CD4-positive, CD25-positive, alpha-beta regulatory T cell (primary cell): ENCODE measurements at regions not wholly inside any gene's neighbourhood (a gene's known extent, or its start where the extent isn't known, plus 50 kb on each side); places are given as distances from the start of the nearest gene placed in this dataset.

Experiments used
- ATAC-seq, 2 donors: fragments of 150-1000 bp; cut with Tn5 transposase; one replicate each; pipeline ENCODE4 v1.10.0; 2021; ENCODE audit warnings: low read depth in 2 of 2, moderate number of reproducible peaks in 2 of 2, moderate library complexity in 1 of 2
- DNase-seq, 3 donors: peaks; one replicate each; pipeline versions ENCODE4 v3.0.0 to v3.0.0-alpha.2; 2012 to 2022; ENCODE audit warnings: mixed read lengths in 1 of 3
- H3K27ac ChIP-seq: one replicate; pipeline ENCODE4 v1.7.0; 2013; ENCODE audit warnings: mild to moderate bottlenecking, low read length; ENCODE audit not compliant: insufficient read depth, poor library complexity, severe bottlenecking
- H3K27me3 ChIP-seq: one replicate; pipeline ENCODE4 v1.7.0; 2013; ENCODE audit warnings: low read length; ENCODE audit not compliant: control insufficient read depth, insufficient read depth
- H3K36me3 ChIP-seq: one replicate; pipeline ENCODE4 v1.7.0; 2013; ENCODE audit warnings: mild to moderate bottlenecking, low read length, moderate library complexity; ENCODE audit not compliant: control insufficient read depth, insufficient read depth
- H3K4me1 ChIP-seq: 2 replicates; pipeline ENCODE4 v1.7.0; 2013; ENCODE audit warnings: mild to moderate bottlenecking, low read length; ENCODE audit not compliant: insufficient read depth, control insufficient read depth, poor library complexity, severe bottlenecking
- H3K4me3 ChIP-seq: one replicate; pipeline ENCODE4 v1.7.0; 2013; ENCODE audit warnings: low read depth, mild to moderate bottlenecking, low read length, moderate library complexity
- H3K9me3 ChIP-seq, 2 experiments: 1 replicate in 1 of 2; 2 replicates in 1 of 2; pipeline ENCODE4 v1.7.0; 2013; ENCODE audit warnings: low read length in 2 of 2, mild to moderate bottlenecking in 1 of 2, moderate library complexity in 1 of 2; ENCODE audit not compliant: control insufficient read depth in 2 of 2
- H3K27ac Mint-ChIP-seq, 3 donors: one replicate each; pipeline ENCODE4 v1.8.0; 2020 to 2022; ENCODE audit warnings: mild to moderate bottlenecking in 3 of 3, mixed read lengths in 3 of 3, moderate library complexity in 2 of 3
- H3K27me3 Mint-ChIP-seq: one replicate; pipeline ENCODE4 v1.8.0; 2022; ENCODE audit warnings: mild to moderate bottlenecking, mixed read lengths
- H3K36me3 Mint-ChIP-seq: one replicate; pipeline ENCODE4 v1.8.0; 2020; ENCODE audit warnings: mixed read lengths
- H3K4me1 Mint-ChIP-seq, 4 donors: one replicate each; pipeline ENCODE4 v1.8.0; 2020 to 2022; ENCODE audit warnings: mixed read lengths in 4 of 4, mild to moderate bottlenecking in 1 of 4
- H3K4me3 Mint-ChIP-seq, 4 donors: one replicate each; pipeline ENCODE4 v1.8.0; 2020 to 2022; ENCODE audit warnings: mild to moderate bottlenecking in 4 of 4, mixed read lengths in 4 of 4, moderate library complexity in 3 of 4
- H3K9me3 Mint-ChIP-seq, 7 donors: one replicate each; pipeline ENCODE4 v1.8.0; 2020 to 2022; ENCODE audit warnings: mixed read lengths in 7 of 7, mild to moderate bottlenecking in 3 of 7, moderate library complexity in 2 of 7

- H3K36me3 Mint-ChIP-seq = no peaks in the 10 kb centered on the region
- Histone ChIP-seq H3K4me3 (peak overlapping the region; percentile 84), H3K9me3 (no peaks in the 10 kb centered on the region), H3K27ac (no peak overlapping the region), H3K27me3 (no peaks in the 10 kb centered on the region), H3K4me1 (peaks cover 14% of the 10 kb centered on the region), H3K36me3 (no peaks in the 10 kb centered on the region)
- DNase-seq (no peak), ATAC-seq (no peak)
- H3K27ac Mint-ChIP-seq = peak overlapping the region; percentile 76 to 97 (median 87)
- peaks cover 21 to 37% (median 29%) of the 10 kb centered on the region in 4 donors for H3K4me1 Mint-ChIP-seq
- no peaks in the 10 kb centered on the region for H3K27me3 Mint-ChIP-seq
- peak overlapping the region; percentile 65 to 87 (median 78) for H3K4me3 Mint-ChIP-seq
- H3K9me3 Mint-ChIP-seq = peaks cover 0 to 4% (median 0%) of the 10 kb centered on the region in 7 donors
These were observed 450.4 kb upstream of the NR2F2 start for GRCh38 chr15:95880031-95880570.

- Histone ChIP-seq H3K9me3 (no peaks in the 10 kb centered on the region), H3K4me3 (no peak overlapping the region), H3K4me1 (peaks cover 9% of the 10 kb centered on the region), H3K27ac (no peak overlapping the region), H3K36me3 (no peaks in the 10 kb centered on the region), H3K27me3 (no peaks in the 10 kb centered on the region)
- ATAC-seq = no peak
- Mint-ChIP-seq H3K9me3 (peaks cover 0 to 4% (median 0%) of the 10 kb centered on the region in 7 donors), H3K27ac (peak overlapping the region in 2 of 3 donors; percentile 8 to 76), H3K36me3 (no peaks in the 10 kb centered on the region), H3K4me3 (peak overlapping the region in 3 of 4 donors; percentile 5 to 87 (median 74)), H3K4me1 (peaks cover 15 to 32% (median 24%) of the 10 kb centered on the region in 4 donors), H3K27me3 (no peaks in the 10 kb centered on the region)
- no peak for DNase-seq
These were observed 449.9 kb upstream of the NR2F2 start for GRCh38 chr15:95880630-95881029.

GRCh38 chr15:95883064-95883463 is 447.4 kb upstream of the NR2F2 start:
- Histone ChIP-seq H3K4me1 (peaks cover 6% of the 10 kb centered on the region), H3K9me3 (no peaks in the 10 kb centered on the region), H3K36me3 (no peaks in the 10 kb centered on the region), H3K4me3 (no peak overlapping the region), H3K27ac (no peak overlapping the region), H3K27me3 (no peaks in the 10 kb centered on the region)
- H3K4me3 Mint-ChIP-seq = peak overlapping the region in 1 of 4 donors; percentile 63
- DNase-seq (no peak), ATAC-seq (no peak)
- peaks cover 13 to 24% (median 16%) of the 10 kb centered on the region in 4 donors for H3K4me1 Mint-ChIP-seq
- H3K36me3 Mint-ChIP-seq = no peaks in the 10 kb centered on the region
- no peaks in the 10 kb centered on the region for H3K27me3 Mint-ChIP-seq
- H3K27ac Mint-ChIP-seq = peak overlapping the region in 1 of 3 donors; percentile 68
- peaks cover 0 to 7% (median 0%) of the 10 kb centered on the region in 7 donors for H3K9me3 Mint-ChIP-seq

GRCh38 chr15:95884276-95884675 is 446.2 kb upstream of the NR2F2 start:
- DNase-seq (no peak), ATAC-seq (no peak)
- no peaks in the 10 kb centered on the region for H3K36me3 ChIP-seq
- Mint-ChIP-seq H3K4me1 (peaks cover 6 to 19% (median 11%) of the 10 kb centered on the region in 4 donors), H3K9me3 (peaks cover 0 to 7% (median 0%) of the 10 kb centered on the region in 7 donors), H3K36me3 (no peaks in the 10 kb centered on the region), H3K4me3 (peak overlapping the region in 1 of 4 donors; percentile 65), H3K27me3 (no peaks in the 10 kb centered on the region), H3K27ac (no peak overlapping the region)
- no peaks in the 10 kb centered on the region for H3K4me1 ChIP-seq
- H3K9me3 ChIP-seq = no peaks in the 10 kb centered on the region
- H3K27me3 ChIP-seq = no peaks in the 10 kb centered on the region
- no peak overlapping the region for H3K27ac ChIP-seq
- no peak overlapping the region for H3K4me3 ChIP-seq

- Histone ChIP-seq H3K27me3 (no peaks in the 10 kb centered on the region), H3K27ac (no peak overlapping the region), H3K4me3 (no peak overlapping the region), H3K9me3 (no peaks in the 10 kb centered on the region), H3K4me1 (no peaks in the 10 kb centered on the region), H3K36me3 (no peaks in the 10 kb centered on the region)
- H3K36me3 Mint-ChIP-seq = no peaks in the 10 kb centered on the region
- H3K9me3 Mint-ChIP-seq = peaks cover 0 to 9% (median 0%) of the 10 kb centered on the region in 7 donors
- DNase-seq (no peak), ATAC-seq (no peak)
- no peak overlapping the region for H3K4me3 Mint-ChIP-seq
- no peaks in the 10 kb centered on the region for H3K4me1 Mint-ChIP-seq
- no peak overlapping the region for H3K27ac Mint-ChIP-seq
- H3K27me3 Mint-ChIP-seq = peaks cover 4% of the 10 kb centered on the region
These were observed 442.7 kb upstream of the NR2F2 start for GRCh38 chr15:95887666-95888390.

- Mint-ChIP-seq H3K4me3 (no peak overlapping the region), H3K9me3 (peaks cover 0 to 7% (median 1%) of the 10 kb centered on the region in 7 donors), H3K36me3 (no peaks in the 10 kb centered on the region), H3K27ac (no peak overlapping the region), H3K4me1 (no peaks in the 10 kb centered on the region), H3K27me3 (peaks cover 4% of the 10 kb centered on the region)
- no peak for ATAC-seq
- no peak overlapping the region for H3K4me3 ChIP-seq
- no peaks in the 10 kb centered on the region for H3K36me3 ChIP-seq
- no peaks in the 10 kb centered on the region for H3K27me3 ChIP-seq
- H3K9me3 ChIP-seq = no peaks in the 10 kb centered on the region
- DNase-seq = no peak
- no peak overlapping the region for H3K27ac ChIP-seq
- no peaks in the 10 kb centered on the region for H3K4me1 ChIP-seq
These were observed 441.7 kb upstream of the NR2F2 start for GRCh38 chr15:95888762-95889161.

GRCh38 chr15:95894407-95894956 is 436.0 kb upstream of the NR2F2 start:
- Histone ChIP-seq H3K27ac (no peak overlapping the region), H3K9me3 (no peaks in the 10 kb centered on the region), H3K4me3 (no peak overlapping the region), H3K27me3 (no peaks in the 10 kb centered on the region), H3K36me3 (no peaks in the 10 kb centered on the region), H3K4me1 (no peaks in the 10 kb centered on the region)
- H3K9me3 Mint-ChIP-seq = peaks cover 0 to 3% (median 0%) of the 10 kb centered on the region in 7 donors
- H3K4me3 Mint-ChIP-seq = no peak overlapping the region
- no peaks in the 10 kb centered on the region for H3K4me1 Mint-ChIP-seq
- no peaks in the 10 kb centered on the region for H3K36me3 Mint-ChIP-seq
- no peak for ATAC-seq
- H3K27ac Mint-ChIP-seq = no peak overlapping the region
- peaks cover 4% of the 10 kb centered on the region for H3K27me3 Mint-ChIP-seq
- no peak for DNase-seq
